HAP-1 (cell line): ENCODE measurements at regions not wholly inside any gene's neighbourhood (a gene's known extent, or its start where the extent isn't known, plus 50 kb on each side); places are given as distances from the start of the nearest gene placed in this dataset.

Experiments used
- DNase-seq, 2 experiments: peaks; one replicate each; pipeline ENCODE4 v3.0.0-alpha.2; 2016 to 2020; ENCODE audit warnings: low spot score in 2 of 2
- H3K27me3 ChIP-seq: fragments of 250-450 bp; sonication (Bioruptor Pico); 2 replicates; pipeline ENCODE4 v1.5.1; 2020; ENCODE audit warnings: low read depth, mild to moderate bottlenecking, moderate library complexity
- H3K36me3 ChIP-seq: fragments of 250-450 bp; sonication (Bioruptor Pico); replicated peaks from 2 replicates; pipeline ENCODE4 v1.5.1; 2020; ENCODE audit warnings: mild to moderate bottlenecking
- H3K4me1 ChIP-seq: fragments of 250-450 bp; sonication (Bioruptor Pico); 2 replicates; pipeline ENCODE4 v1.5.1; 2020; ENCODE audit warnings: mild to moderate bottlenecking
- H3K4me3 ChIP-seq: fragments of 250-450 bp; sonication (Bioruptor Pico); 2 replicates; pipeline ENCODE4 v1.5.1; 2020; ENCODE audit warnings: mild to moderate bottlenecking, moderate library complexity
- H3K9me3 ChIP-seq: fragments of 250-450 bp; sonication (Bioruptor Pico); 2 replicates; pipeline ENCODE4 v1.5.1; 2020; ENCODE audit warnings: mild to moderate bottlenecking, moderate library complexity
- in situ Hi-C: fragments of 300-500 bp; cut with MboI; formaldehyde crosslinking; loops from 3 replicates; pipeline ENCODE4 v1.14.3; 2020; ENCODE audit warnings: low sequenced_read_pairs, inconsistent platforms, mixed read lengths

GRCh38 chr15:73803806-73804205, 50.7 kb upstream of the INSYN1 start:
- in situ Hi-C loops = no loop called here
- Histone ChIP-seq H3K4me3 (no peak overlapping the region), H3K4me1 (no peaks in the 10 kb centered on the region), H3K36me3 (no peaks in the 10 kb centered on the region), H3K9me3 (no peaks in the 10 kb centered on the region), H3K27me3 (peaks cover 7% of the 10 kb centered on the region)
- DNase-seq = no peak

- H3K9me3 ChIP-seq = no peaks in the 10 kb centered on the region
- no peak for DNase-seq
- no peaks in the 10 kb centered on the region for H3K36me3 ChIP-seq
- in situ Hi-C loops = no loop called here
- no peaks in the 10 kb centered on the region for H3K4me1 ChIP-seq
- peaks cover 20% of the 10 kb centered on the region for H3K27me3 ChIP-seq
- H3K4me3 ChIP-seq = no peak overlapping the region
Observed at GRCh38 chr15:73805504-73806089, 52.4 kb upstream of the INSYN1 start.

GRCh38 chr15:73806698-73807483, 53.7 kb upstream of the INSYN1 start:
- H3K9me3 ChIP-seq = no peaks in the 10 kb centered on the region
- peaks cover 20% of the 10 kb centered on the region for H3K27me3 ChIP-seq
- in situ Hi-C loops = no loop called here

GRCh38 chr15:73807865-73808264, 54.7 kb upstream of the INSYN1 start:
- H3K27me3 ChIP-seq = peaks cover 20% of the 10 kb centered on the region
- no peaks in the 10 kb centered on the region for H3K36me3 ChIP-seq
- no peaks in the 10 kb centered on the region for H3K4me1 ChIP-seq
- no peaks in the 10 kb centered on the region for H3K9me3 ChIP-seq
- H3K4me3 ChIP-seq = no peak overlapping the region
- no peak for DNase-seq
- in situ Hi-C loops = no loop called here

More at GRCh38 chr15:73806698-73807483, 53.7 kb upstream of the INSYN1 start:
- Histone ChIP-seq H3K36me3 (no peaks in the 10 kb centered on the region), H3K4me3 (no peak overlapping the region), H3K4me1 (no peaks in the 10 kb centered on the region)
- DNase-seq = no peak

DNA sequence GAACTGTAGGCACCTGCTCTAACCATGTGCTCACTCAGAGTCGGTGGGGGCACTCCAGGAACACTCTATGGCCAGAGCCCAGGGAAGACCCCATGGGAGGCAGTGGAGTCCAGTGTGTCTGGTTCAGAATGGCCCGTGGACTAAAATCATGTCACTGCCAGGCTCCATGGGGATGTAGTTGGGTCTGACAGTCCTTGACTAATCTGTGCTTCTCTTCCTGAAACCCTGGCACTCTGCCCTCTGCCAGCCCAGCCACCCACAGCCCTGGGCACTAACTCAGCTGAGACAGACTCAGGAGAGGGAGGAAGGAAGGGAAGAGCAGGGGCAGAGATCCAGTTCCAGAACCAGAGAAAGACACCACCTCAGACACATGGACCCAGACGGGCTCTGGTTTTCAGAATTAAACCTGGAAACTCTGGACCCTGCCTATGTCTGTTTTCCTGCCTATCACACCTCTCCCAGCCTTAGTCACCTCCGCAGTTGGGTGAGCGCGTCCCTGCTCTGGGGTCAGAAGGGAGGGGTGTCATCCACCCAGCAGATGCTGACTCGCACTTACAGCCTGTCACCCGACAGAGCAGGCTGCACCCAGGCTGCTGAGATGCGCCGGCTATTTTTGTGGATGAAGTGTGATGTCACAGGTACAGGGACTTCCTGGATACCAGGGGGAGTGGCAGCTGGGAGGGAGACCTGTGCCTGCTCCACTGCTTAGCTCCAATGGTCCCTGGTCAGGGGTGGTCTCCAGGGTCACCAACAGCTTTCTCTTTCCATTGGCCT, 56.8 kb upstream of the INSYN1 start:
- in situ Hi-C loops = no loop called here
- Histone ChIP-seq H3K36me3 (no peaks in the 10 kb centered on the region), H3K9me3 (no peaks in the 10 kb centered on the region; the same call in 1 of the 2 replicates), H3K4me1 (no peaks in the 10 kb centered on the region), H3K4me3 (no peak overlapping the region), H3K27me3 (peaks cover 20% of the 10 kb centered on the region)
- DNase-seq = no peak

DNA sequence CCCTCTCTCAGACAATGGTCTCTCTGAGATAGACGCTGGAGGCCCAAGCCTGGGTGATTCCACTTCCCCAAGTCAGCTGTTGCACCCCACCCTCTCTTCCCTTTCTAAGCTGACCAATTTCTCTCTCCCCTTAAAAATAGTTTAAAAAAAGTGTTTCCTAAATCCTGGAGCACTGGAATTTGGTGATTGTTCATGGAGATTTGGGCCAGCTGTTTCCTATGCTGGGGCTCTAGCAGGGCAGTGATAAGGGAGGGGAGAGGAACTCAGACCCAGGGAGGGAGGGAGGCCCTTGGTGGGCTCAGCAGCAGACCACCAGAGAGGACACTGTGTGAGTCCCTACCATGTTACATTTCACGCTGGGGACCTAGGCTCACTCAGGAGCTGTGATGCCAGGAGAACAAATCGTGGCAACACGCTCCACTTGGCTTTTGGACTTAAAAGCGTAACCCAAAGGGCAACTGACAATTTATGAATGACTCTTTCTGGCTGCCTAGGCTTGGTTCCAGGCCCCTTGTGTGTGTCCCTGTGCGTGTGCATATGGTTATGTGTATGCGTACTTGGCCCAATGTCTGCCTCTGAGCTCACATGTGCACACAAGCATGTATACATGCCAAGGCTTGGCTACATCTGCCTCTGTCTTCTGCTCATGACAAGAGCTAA, 59.8 kb upstream of the INSYN1 start:
- Histone ChIP-seq H3K36me3 (no peaks in the 10 kb centered on the region), H3K4me1 (no peaks in the 10 kb centered on the region), H3K27me3 (peaks cover 20% of the 10 kb centered on the region)

GRCh38 chr15:73813589-73813988, 59.8 kb upstream of the TBC1D21 start:
- no peak for DNase-seq
- H3K4me1 ChIP-seq = no peaks in the 10 kb centered on the region
- no peak overlapping the region for H3K4me3 ChIP-seq
- peaks cover 18% of the 10 kb centered on the region for H3K27me3 ChIP-seq
- in situ Hi-C loops = no loop called here
- no peaks in the 10 kb centered on the region; the same call in 1 of the 2 replicates for H3K9me3 ChIP-seq
- H3K36me3 ChIP-seq = no peaks in the 10 kb centered on the region

More for the DNA sequence above, 59.8 kb upstream of the INSYN1 start:
- DNase-seq = no peak
- Histone ChIP-seq H3K9me3 (no peaks in the 10 kb centered on the region; the same call in 1 of the 2 replicates), H3K4me3 (no peak overlapping the region)
- in situ Hi-C loops = no loop called here

DNA sequence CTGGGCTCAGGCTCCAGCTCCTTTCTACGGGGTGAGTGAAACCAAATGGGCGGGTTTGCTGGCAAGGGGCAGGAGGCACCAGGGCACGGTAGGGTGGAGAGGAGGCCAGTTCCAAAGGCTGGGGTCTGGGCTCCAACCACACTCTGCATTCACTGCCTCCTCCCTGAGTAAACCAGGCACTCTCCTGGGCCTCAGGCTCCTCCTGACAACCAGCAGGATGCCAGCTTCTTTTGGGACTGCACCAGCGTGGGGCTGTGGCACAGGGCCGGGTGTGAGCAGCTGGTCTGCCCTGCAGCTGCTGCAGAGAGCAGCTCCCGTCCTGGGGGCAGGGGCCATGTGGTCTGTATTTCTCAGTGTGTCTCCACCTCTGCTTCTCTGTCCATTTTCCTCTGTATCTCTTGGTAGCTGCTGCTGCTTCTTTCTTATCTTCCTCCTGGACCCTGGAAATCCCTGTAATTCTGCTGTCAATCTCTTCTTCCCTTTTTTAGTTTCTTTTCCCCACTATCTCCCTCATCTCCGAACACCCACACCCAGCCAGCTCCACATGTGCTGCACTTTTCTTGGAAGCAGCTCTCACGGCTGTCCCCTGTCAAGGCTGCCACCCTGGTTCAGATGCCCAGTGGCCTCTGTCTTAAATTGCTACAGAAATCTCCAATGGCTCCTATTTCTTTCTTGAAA, 54.9 kb upstream of the TBC1D21 start:
- no peaks in the 10 kb centered on the region for H3K36me3 ChIP-seq
- no peak for DNase-seq
- no peak overlapping the region for H3K4me3 ChIP-seq
- H3K9me3 ChIP-seq = no peaks in the 10 kb centered on the region; the same call in 1 of the 2 replicates
- H3K27me3 ChIP-seq = peaks cover 30% of the 10 kb centered on the region
- H3K4me1 ChIP-seq = no peaks in the 10 kb centered on the region
- in situ Hi-C loops = no loop called here

- no peaks in the 10 kb centered on the region for H3K36me3 ChIP-seq
- H3K4me3 ChIP-seq = no peak overlapping the region
- no peaks in the 10 kb centered on the region for H3K9me3 ChIP-seq
- in situ Hi-C loops = no loop called here
- peaks cover 30% of the 10 kb centered on the region for H3K27me3 ChIP-seq
- DNase-seq = no peak
- H3K4me1 ChIP-seq = no peaks in the 10 kb centered on the region; the same call in 1 of the 2 replicates
Observed at GRCh38 chr15:73821181-73821580, 52.2 kb upstream of the TBC1D21 start.

DNA sequence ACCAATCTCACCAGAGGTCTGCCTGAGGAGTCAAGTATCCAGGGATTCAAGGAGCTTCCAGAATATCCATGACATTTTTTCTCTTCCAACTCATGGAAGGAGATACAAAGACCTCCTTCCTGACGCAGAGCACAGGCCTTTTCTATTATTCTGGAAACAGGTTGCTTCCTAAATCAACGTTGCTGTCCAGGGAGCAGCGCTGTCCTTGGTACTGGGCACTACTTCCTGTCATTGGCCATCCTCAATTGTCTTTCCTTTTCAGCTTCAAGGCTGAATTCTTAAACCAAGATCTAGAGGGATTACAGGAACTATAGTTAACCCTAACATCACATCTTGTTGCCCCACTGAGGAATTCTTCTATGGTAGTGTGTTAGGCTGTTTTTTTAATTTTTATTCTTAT, 50.4 kb upstream of the TBC1D21 start:
- Histone ChIP-seq H3K27me3 (peaks cover 36% of the 10 kb centered on the region), H3K4me3 (no peak overlapping the region)

More for the DNA sequence above, 50.4 kb upstream of the TBC1D21 start:
- H3K4me1 ChIP-seq = no peaks in the 10 kb centered on the region; the same call in 1 of the 2 replicates
- H3K36me3 ChIP-seq = no peaks in the 10 kb centered on the region
- H3K9me3 ChIP-seq = peaks cover 3% of the 10 kb centered on the region; the same call in 1 of the 2 replicates
- peak in 1 of 2 experiments; percentile 60 for DNase-seq
- in situ Hi-C loops = no loop called here
